ENCODE measurements at regions not wholly inside any gene's neighbourhood (a gene's known extent, or its start where the extent isn't known, plus 50 kb on each side); places are given as distances from the start of the nearest gene placed in this dataset.

DNA sequence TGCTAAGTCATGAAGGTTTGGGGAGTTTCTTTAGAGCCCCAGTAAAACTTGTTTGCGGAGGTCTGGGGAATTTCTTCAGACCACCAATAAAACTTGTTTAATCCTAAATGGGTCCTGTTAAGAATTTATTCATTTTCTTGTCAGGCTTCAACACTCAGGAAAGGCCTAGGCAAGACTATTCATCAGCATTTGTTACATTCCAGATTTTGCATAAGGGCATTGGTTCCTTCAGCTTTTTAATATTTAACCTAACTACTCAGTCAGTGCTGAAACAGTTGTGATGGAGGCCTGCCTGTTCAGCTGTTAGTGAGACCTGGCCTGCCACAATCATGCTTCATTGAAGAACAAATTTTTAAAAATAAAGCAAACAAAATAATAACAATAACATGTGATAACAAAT lies 954.2 kb upstream of the SEMA6D start:
- DNase-seq, result no peak

- no peak for DNase-seq
Measured at GRCh38 chr15:46764851-46765250, 952.5 kb upstream of the SEMA6D start.

DNA sequence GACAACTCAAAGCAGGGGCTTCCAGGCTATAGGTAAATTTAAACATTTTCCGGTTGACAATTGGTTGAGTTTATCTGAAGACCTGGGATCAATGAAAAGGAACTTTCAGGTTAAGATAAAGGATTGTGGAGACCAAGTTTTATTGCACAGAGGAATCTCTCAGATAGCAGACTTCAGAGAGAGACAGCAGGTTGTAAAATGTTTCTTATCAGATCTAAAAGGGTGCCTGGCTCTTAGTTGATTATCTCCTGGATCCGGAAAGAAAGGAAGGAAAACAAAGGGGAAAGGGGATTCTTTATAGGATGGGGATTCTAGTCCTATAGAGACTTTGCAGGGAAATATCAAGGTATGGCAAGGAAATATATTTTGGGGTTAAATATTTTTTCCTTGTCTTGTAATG lies 951.3 kb upstream of the SEMA6D start:
- no peak for DNase-seq

- peak; percentile 54 for DNase-seq
Measured at GRCh38 chr15:46768287-46768686, 949.0 kb upstream of the SEMA6D start.

GRCh38 chr15:46773016-46773415 lies 944.3 kb upstream of the SEMA6D start:
- no peak for DNase-seq

- no peak for DNase-seq
Measured at GRCh38 chr15:46778876-46779275, 938.4 kb upstream of the SEMA6D start.

DNA sequence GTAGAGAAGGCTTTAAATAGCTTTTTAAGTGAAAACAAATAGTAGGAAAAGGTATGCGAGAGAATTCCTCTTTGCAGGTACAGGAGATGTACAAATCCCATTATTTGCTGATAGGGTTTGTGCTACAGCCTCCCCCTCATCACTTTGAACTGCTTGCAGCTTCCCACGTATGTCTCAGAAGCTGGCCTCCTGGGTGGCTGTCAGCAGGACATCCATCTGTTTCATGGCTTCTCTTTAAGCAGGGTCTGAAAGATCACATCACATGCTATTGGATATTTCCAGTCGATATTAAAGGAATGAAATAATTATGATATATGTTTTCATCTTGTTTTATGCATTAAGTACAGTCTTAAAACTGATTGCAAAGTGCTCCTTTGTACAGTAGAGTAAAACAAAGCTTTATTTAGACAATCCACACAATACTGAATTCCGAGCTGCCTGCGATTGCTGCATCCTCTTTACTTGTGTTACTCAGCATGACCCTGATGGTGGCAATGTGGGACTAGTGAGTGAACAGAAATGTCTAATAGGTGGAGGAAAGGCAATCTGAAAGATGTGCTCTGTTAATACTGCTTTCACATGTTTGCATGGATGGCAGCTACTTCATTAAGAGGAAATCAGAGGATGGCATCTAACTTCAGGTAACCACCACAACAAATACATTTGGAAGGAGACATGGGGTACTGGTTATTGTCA lies 930.6 kb upstream of the SEMA6D start:
- DNase-seq, result peak; percentile 55

DNA sequence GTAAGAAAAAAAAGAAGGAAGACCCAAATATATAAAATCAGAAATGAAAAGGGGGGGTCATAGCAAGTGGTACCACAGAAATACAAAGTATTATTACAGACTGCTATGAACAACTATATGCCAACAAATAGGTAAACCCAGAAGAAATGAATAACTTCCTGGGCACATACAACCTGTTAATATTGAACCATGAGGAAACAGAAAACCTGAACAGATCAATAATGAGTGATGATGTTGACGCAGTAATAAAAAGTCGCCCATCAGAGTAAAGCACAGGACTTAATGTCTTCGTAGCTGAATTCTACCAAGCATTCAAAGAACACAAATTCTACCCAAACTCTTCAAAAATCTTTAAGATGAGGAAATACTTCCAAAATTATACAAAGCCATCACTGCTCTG lies 921.6 kb upstream of the SEMA6D start:
- DNase-seq, result no peak

- DNase-seq, result no peak
Measured at GRCh38 chr15:46808834-46809233, 908.5 kb upstream of the SEMA6D start.

GRCh38 chr15:46815240-46815639 lies 902.1 kb upstream of the SEMA6D start:
- no peak for DNase-seq

- no peak for DNase-seq
Measured at GRCh38 chr15:46815765-46816164, 901.5 kb upstream of the SEMA6D start.

GRCh38 chr15:46848704-46849103 lies 868.6 kb upstream of the SEMA6D start:
- DNase-seq, result no peak

DNA sequence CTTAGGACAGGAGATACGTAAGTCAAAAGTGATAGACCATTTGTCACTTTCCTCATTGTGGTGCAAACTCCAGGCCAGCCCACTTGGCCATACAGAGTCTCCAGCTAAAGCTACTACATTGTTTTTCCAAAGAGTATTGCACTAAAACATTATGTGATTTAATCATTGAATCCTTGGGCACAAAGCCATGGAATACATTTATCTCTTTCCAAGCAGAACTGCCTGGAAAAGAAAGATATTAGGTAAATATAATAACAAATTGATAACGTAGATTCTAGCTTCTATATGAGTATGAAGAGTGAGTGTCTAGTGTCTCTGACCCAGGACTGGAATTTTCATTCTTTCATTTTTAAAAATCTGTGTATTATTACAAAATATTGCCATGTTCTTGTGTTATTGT lies 863.7 kb upstream of the SEMA6D start:
- DNase-seq, result no peak

DNA sequence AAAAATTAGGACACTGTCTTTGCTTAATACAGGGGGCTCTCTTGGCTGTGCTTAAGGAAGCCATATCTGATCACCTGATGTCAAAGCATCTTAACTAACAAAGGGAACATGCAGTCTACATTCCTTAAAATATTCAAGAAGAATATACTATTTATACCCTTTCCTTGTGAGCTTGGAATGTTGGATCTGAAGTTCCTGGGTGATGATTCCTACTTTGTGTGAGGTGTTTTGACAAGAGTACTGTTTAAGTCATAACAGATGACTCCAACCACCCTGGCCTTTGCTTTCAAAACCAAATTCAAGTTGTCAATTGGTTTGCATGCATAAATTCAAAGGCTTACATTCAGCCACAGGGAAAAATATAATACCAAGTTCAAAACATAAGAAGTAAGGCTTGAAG lies 862.7 kb upstream of the SEMA6D start:
- no peak for DNase-seq

- no peak for DNase-seq
Measured at GRCh38 chr15:46855388-46855787, 861.9 kb upstream of the SEMA6D start.

- DNase-seq, result no peak
Measured at GRCh38 chr15:46856839-46857502, 860.3 kb upstream of the SEMA6D start.

GRCh38 chr15:46858150-46858549 lies 859.2 kb upstream of the SEMA6D start:
- no peak for DNase-seq

DNA sequence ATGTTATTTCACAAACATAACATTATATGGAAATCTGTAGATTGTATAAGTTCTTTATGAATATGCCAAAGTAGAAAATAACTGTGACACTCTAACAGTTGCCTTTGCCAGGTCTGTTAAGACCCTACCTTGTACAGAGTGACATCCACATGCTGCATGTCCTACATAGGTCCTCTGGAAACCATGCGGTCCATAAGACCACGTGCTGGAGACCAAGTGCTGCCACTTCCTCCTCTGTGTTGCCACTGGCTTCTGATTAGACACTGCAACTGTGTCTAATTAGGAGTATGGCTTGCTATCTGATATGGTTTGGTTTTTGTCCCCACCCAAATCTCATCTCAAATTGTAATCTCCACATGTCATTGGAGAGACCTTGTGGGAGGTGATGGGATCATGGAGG lies 855.5 kb upstream of the SEMA6D start:
- DNase-seq, result no peak

DNA sequence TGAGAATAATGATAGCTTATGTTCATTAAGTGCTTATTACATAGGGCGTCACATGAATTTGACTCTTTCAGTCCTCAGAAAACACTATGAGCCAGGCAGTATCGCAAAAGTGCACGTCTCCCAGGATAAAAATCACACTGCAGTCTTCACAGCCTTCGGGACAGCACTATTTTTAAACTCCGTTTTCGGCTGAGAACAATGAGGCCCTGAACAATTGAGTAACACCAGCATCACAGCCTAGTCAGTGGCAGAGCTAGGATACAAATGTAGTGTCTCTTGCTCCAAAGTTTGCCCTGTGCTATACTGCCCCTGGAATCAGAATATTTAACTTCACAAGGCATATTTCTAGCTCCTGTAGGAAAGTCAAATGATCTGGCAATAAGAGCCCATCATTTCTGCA lies 852.1 kb upstream of the SEMA6D start:
- DNase-seq, result no peak

DNA sequence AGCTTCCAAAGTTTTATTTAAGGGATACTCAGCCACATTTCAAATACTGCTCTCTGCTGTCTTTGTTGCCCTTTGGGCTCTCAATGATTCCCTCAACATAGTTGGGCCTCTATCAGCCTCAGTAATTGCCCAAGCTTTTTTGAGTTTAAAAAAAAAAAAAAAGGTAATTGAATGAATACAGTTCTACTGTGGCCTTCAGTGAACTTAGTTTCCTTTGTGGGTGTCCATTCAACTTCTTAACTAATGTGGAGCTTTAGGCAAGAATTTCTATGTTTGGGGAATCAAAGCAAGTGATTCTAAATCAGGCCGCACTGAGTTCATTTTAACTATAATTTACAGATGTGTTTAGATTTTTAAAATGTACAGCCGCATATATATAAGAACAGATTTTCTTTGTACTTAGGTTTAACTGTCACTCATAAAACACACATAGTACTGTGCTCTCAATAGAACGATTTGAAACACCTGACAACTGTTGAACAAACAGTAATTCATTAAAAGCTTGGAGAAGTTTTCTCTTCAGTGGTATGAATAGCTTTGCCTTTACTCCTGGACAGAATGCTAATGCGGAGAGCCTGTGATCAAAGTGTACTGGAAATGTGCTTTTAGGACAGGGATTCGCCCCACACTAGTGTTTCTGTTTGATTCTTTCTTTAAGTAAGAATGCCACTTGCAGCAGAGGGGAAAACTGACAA lies 844.9 kb upstream of the SEMA6D start:
- no peak for DNase-seq

DNA sequence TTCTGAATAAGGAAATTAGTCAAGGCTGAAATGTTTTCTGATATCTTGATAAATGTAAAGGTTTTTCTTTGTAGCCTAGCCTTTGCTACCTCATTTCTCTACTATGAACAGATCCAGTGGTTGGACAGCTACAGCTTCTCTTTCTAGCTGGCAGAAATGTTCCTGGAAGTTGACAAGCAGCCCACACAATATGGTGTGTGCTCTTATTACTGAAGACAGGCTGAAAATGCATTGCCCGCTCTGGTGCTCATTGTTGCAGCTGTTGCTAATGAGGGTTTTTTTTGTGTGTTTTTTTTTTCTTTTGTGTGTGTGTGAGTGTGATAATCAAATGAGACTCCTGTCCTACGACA lies 844.3 kb upstream of the SEMA6D start:
- no peak for DNase-seq

- DNase-seq, result no peak
Measured at GRCh38 chr15:46879032-46879770, 838.1 kb upstream of the SEMA6D start.

- no peak for DNase-seq
Measured at GRCh38 chr15:46880791-46881190, 836.5 kb upstream of the SEMA6D start.
